ENCODE measurements at regions not wholly inside any gene's neighbourhood (a gene's known extent, or its start where the extent isn't known, plus 50 kb on each side); places are given as distances from the start of the nearest gene placed in this dataset.

- H3K4me3 ChIP-seq (ENCODE audit: low read depth, low read length): no peak overlapping the region
- H3K27ac ChIP-seq (ENCODE audit: extremely low read depth, low read depth, low read length): no peak overlapping the region
- POLR2A ChIA-PET: no interaction called here
- H3K4me1 ChIP-seq (ENCODE audit: control insufficient read depth, insufficient read depth, low read length): no peaks in the 10 kb centered on the region
- no peaks in the 10 kb centered on the region for H3K36me3 ChIP-seq (ENCODE audit: control insufficient read depth in 2 of 2, insufficient read depth in 1 of 2, low read length in 2 of 2)
- no peaks in the 10 kb centered on the region for H3K9me3 ChIP-seq (ENCODE audit: control insufficient read depth, insufficient read depth, low read depth, low read length)
- CTCF ChIA-PET: interaction anchor here (0.7 to 1.0 kb wide), 2 partner anchors 124 to 125 kb away, joined by 3 read pairs; no protein-coding TSS in a partner anchor
- TF ChIP-seq, protein P1, sequence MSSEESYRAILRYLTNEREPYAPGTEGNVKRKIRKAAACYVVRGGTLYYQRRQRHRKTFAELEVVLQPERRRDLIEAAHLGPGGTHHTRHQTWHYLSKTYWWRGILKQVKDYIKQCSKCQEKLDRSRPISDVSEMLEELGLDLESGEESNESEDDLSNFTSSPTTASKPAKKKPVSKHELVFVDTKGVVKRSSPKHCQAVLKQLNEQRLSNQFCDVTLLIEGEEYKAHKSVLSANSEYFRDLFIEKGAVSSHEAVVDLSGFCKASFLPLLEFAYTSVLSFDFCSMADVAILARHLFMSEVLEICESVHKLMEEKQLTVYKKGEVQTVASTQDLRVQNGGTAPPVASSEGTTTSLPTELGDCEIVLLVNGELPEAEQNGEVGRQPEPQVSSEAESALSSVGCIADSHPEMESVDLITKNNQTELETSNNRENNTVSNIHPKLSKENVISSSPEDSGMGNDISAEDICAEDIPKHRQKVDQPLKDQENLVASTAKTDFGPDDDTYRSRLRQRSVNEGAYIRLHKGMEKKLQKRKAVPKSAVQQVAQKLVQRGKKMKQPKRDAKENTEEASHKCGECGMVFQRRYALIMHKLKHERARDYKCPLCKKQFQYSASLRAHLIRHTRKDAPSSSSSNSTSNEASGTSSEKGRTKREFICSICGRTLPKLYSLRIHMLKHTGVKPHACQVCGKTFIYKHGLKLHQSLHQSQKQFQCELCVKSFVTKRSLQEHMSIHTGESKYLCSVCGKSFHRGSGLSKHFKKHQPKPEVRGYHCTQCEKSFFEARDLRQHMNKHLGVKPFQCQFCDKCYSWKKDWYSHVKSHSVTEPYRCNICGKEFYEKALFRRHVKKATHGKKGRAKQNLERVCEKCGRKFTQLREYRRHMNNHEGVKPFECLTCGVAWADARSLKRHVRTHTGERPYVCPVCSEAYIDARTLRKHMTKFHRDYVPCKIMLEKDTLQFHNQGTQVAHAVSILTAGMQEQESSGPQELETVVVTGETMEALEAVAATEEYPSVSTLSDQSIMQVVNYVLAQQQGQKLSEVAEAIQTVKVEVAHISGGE (tag by site-specific recombination; conservative IDR thresholded peaks at IDR 0.05; ENCODE audit: low read depth): no peak
- TF ChIP-seq ZEB2 (tag by site-specific recombination; IDR thresholded peaks at IDR 0.05) (no peak), MYNN (tag by site-specific recombination; IDR thresholded peaks at IDR 0.05; ENCODE audit: borderline replicate concordance) (no peak), ZNF26 (tag by site-specific recombination; IDR thresholded peaks at IDR 0.05) (no peak), ZFP3 (tag by site-specific recombination; IDR thresholded peaks at IDR 0.05; ENCODE audit: low read depth) (no peak), ZNF48 (tag by site-specific recombination; IDR thresholded peaks at IDR 0.05) (no peak), ZBTB21 (tag by site-specific recombination; IDR thresholded peaks at IDR 0.05) (no peak), ZSCAN23 (tag by site-specific recombination; IDR thresholded peaks at IDR 0.05) (no peak)
Observed at GRCh38 chr7:21067216-21067615, 280.5 kb upstream of the SP8 start.

- TF ChIP-seq ZNF600 (tag by site-specific recombination; IDR thresholded peaks at IDR 0.05) (no peak), ZNF76 (tag by site-specific recombination; IDR thresholded peaks at IDR 0.05; ENCODE audit: borderline replicate concordance, low read depth) (no peak), KLF9 (tag by site-specific recombination; IDR thresholded peaks at IDR 0.05; ENCODE audit: low read depth) (no peak), MZF1 (tag by site-specific recombination; IDR thresholded peaks at IDR 0.05; ENCODE audit: borderline replicate concordance) (no peak), PRDM1 (tag by site-specific recombination; IDR thresholded peaks at IDR 0.05) (peak; percentile 31; the same call in 1 of the 2 replicates), ZSCAN30 (tag by site-specific recombination; IDR thresholded peaks at IDR 0.05) (no peak), ZNF2 (tag by site-specific recombination; IDR thresholded peaks at IDR 0.05) (no peak), ZNF510 (tag by site-specific recombination; IDR thresholded peaks at IDR 0.05; ENCODE audit: insufficient replicate concordance) (no peak)
- TF ChIP-seq, protein P2, sequence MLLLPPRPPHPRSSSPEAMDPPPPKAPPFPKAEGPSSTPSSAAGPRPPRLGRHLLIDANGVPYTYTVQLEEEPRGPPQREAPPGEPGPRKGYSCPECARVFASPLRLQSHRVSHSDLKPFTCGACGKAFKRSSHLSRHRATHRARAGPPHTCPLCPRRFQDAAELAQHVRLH (tag by site-specific recombination; IDR thresholded peaks at IDR 0.05): no peak
- 0 out of 2 replicates have a peak, but pooled peaks cover 3% of the 10 kb centered on the region for H3K4me1 ChIP-seq (ENCODE audit: control insufficient read depth, insufficient read depth, low read length)
- H3K9me3 ChIP-seq (ENCODE audit: control insufficient read depth, insufficient read depth, low read depth, low read length): no peaks in the 10 kb centered on the region
- H3K36me3 ChIP-seq (ENCODE audit: control insufficient read depth in 2 of 2, insufficient read depth in 1 of 2, low read length in 2 of 2): no peaks in the 10 kb centered on the region
- CTCF ChIA-PET: interaction anchor here (0.7 kb wide), 1 partner anchor 1316 kb away, joined by 3 read pairs; no protein-coding TSS in a partner anchor
- no peak overlapping the region for H3K27ac ChIP-seq (ENCODE audit: extremely low read depth, low read depth, low read length)
- H3K4me3 ChIP-seq (ENCODE audit: low read depth, low read length): no peak overlapping the region
- POLR2A ChIA-PET: no interaction called here
Observed at GRCh38 chr7:21070571-21071090, 283.9 kb upstream of the SP8 start.

All from HEK293 (cell line).